ENCODE measurements at regions not wholly inside any gene's neighbourhood (a gene's known extent, or its start where the extent isn't known, plus 50 kb on each side); places are given as distances from the start of the nearest gene placed in this dataset.

GRCh38 chr6:105882828-105883227, 203.3 kb upstream of the PRDM1 start:
- H3K4me3 ChIP-seq: no peak overlapping the region
- no peaks in the 10 kb centered on the region; the same call in 1 of the 2 replicates for H3K27me3 ChIP-seq
- no peaks in the 10 kb centered on the region for H3K9me3 ChIP-seq
- no peak for DNase-seq
- H3K36me3 ChIP-seq: no peaks in the 10 kb centered on the region

GRCh38 chr6:105882121-105882803, 203.9 kb upstream of the PRDM1 start:
- Histone ChIP-seq H3K4me3 (no peak overlapping the region), H3K27me3 (no peaks in the 10 kb centered on the region; the same call in 1 of the 2 replicates), H3K36me3 (no peaks in the 10 kb centered on the region), H3K9me3 (no peaks in the 10 kb centered on the region)
- no peak for DNase-seq

- no peaks in the 10 kb centered on the region for H3K9me3 ChIP-seq
- DNase-seq: no peak
- H3K36me3 ChIP-seq: no peaks in the 10 kb centered on the region
- no peak overlapping the region for H3K4me3 ChIP-seq
- no peaks in the 10 kb centered on the region; the same call in 1 of the 2 replicates for H3K27me3 ChIP-seq
Measured at GRCh38 chr6:105881608-105882007, 204.5 kb upstream of the PRDM1 start.

DNA sequence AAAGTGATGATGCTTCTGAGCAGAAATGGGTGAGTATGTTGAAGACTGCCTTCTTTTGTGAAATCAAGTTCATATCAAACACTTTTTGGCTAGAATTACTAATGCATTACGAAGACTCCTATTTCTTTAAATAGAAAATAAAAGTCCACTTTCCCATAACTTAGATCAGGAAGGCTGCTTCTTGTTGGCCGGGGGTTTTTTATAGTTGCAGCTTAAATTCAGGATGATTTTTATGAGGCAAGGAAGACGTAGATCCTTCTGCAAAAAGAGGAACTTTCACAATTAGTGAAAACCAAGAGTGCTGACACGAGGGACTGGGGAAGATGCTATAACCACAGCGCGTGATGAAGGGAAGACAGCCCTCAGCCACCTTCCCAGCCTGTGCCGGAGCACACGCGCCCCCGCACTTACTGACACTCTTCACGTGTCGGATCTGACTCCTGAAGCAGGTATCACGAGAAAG, 206.1 kb upstream of the PRDM1 start:
- H3K4me3 ChIP-seq: no peak overlapping the region
- H3K36me3 ChIP-seq: no peaks in the 10 kb centered on the region
- no peaks in the 10 kb centered on the region for H3K9me3 ChIP-seq
- DNase-seq: no peak
- H3K27me3 ChIP-seq: no peaks in the 10 kb centered on the region; the same call in 1 of the 2 replicates

GRCh38 chr6:105879146-105879545, 207.0 kb upstream of the PRDM1 start:
- Histone ChIP-seq H3K27me3 (no peaks in the 10 kb centered on the region; the same call in 1 of the 2 replicates), H3K9me3 (no peaks in the 10 kb centered on the region), H3K36me3 (no peaks in the 10 kb centered on the region), H3K4me3 (no peak overlapping the region)
- no peak for DNase-seq

GRCh38 chr6:105875974-105876640, 210.0 kb upstream of the PRDM1 start:
- Histone ChIP-seq H3K36me3 (no peaks in the 10 kb centered on the region), H3K4me3 (no peak overlapping the region), H3K9me3 (no peaks in the 10 kb centered on the region), H3K27me3 (no peaks in the 10 kb centered on the region; the same call in 1 of the 2 replicates)
- no peak for DNase-seq

- H3K27me3 ChIP-seq: no peaks in the 10 kb centered on the region; the same call in 1 of the 2 replicates
- no peaks in the 10 kb centered on the region for H3K9me3 ChIP-seq
- H3K4me3 ChIP-seq: no peak overlapping the region
- no peak for DNase-seq
- no peaks in the 10 kb centered on the region for H3K36me3 ChIP-seq
Measured at GRCh38 chr6:105874835-105875626, 211.1 kb upstream of the PRDM1 start.

GRCh38 chr6:105873799-105874198, 212.3 kb upstream of the PRDM1 start:
- Histone ChIP-seq H3K36me3 (no peaks in the 10 kb centered on the region), H3K27me3 (no peaks in the 10 kb centered on the region), H3K4me3 (no peak overlapping the region), H3K9me3 (no peaks in the 10 kb centered on the region)
- no peak for DNase-seq

DNA sequence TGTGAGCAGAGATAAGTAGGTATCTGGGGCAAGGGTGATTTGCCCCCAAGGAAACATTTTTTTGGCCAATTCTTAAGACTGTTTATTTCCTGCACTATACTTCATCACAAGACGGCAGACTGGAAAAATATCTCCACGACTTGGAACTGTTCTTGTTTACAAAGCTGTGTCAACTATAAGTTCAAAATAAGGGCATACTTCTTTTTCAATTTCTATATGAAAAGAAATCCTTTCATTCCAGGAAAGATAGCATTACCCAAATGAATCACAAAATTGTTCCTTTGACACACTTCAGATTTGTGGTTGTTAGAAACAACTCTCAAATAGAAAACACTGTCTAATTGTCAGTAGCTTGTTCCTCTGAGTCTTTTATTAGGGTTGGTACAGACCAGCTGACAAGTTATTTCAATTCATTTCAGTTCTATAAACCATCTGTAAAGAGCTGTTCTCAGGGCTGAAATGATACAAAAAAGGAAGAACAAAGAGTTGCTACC, 212.9 kb upstream of the PRDM1 start:
- no peaks in the 10 kb centered on the region for H3K9me3 ChIP-seq
- H3K4me3 ChIP-seq: no peak overlapping the region
- DNase-seq: no peak
- no peaks in the 10 kb centered on the region for H3K36me3 ChIP-seq
- H3K27me3 ChIP-seq: no peaks in the 10 kb centered on the region

- no peaks in the 10 kb centered on the region for H3K27me3 ChIP-seq
- no peak for DNase-seq
Measured at GRCh38 chr6:105872249-105872648, 213.9 kb upstream of the PRDM1 start.

DNA sequence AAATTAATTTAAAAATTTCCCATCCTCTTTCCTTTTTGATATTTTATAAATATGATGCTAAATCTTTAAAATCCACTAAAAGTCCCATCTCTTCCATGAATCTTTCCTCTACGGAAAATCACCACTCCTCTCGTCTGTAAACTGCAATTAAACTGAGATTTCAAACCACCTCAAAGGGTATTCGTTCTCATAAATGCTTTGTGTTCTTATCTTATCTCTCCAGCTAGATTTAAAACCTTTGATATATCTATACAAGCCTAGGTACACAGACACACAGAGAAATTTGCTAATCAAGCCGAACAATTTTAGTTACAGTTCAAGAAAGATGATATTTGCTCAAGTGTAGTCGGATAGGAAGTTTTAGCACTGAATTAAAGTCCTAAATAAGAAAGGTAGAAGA, 214.6 kb upstream of the PRDM1 start:
- Histone ChIP-seq H3K27me3 (no peaks in the 10 kb centered on the region), H3K4me3 (no peak overlapping the region), H3K36me3 (no peaks in the 10 kb centered on the region), H3K9me3 (no peaks in the 10 kb centered on the region)
- DNase-seq: no peak

More at GRCh38 chr6:105872249-105872648, 213.9 kb upstream of the PRDM1 start:
- no peaks in the 10 kb centered on the region for H3K36me3 ChIP-seq
- no peak overlapping the region for H3K4me3 ChIP-seq
- no peaks in the 10 kb centered on the region for H3K9me3 ChIP-seq

DNA sequence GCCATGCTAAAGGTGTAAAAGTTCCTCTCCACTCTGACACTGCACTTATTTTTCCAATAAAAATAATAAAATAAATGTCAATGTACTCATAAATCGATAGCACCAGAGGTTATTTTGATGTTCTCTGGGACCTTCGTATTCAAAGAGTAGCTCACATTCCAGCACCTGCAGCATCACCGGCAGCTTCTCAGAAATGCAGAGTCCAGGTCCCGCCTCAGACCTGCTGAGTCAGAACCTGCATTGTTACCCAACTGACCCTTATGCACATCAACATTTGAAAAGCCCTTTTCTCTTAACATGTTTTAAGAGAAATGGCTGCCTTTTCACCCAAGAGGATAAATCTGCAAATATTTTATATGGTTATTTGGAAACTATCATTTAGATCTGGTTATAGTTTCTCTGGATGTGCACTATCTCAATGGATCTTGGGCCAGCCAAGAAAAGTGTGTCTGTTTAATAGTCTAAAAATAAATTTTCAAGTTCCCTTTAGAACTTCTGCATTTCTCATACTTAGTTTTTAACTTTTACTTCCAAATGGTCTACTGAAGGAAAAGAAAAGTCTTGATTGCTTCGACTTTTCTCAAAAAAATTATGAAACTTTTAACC, 216.2 kb upstream of the PRDM1 start:
- Histone ChIP-seq H3K9me3 (no peaks in the 10 kb centered on the region), H3K4me3 (no peak overlapping the region), H3K27me3 (no peaks in the 10 kb centered on the region), H3K36me3 (no peaks in the 10 kb centered on the region)
- no peak for DNase-seq

DNA sequence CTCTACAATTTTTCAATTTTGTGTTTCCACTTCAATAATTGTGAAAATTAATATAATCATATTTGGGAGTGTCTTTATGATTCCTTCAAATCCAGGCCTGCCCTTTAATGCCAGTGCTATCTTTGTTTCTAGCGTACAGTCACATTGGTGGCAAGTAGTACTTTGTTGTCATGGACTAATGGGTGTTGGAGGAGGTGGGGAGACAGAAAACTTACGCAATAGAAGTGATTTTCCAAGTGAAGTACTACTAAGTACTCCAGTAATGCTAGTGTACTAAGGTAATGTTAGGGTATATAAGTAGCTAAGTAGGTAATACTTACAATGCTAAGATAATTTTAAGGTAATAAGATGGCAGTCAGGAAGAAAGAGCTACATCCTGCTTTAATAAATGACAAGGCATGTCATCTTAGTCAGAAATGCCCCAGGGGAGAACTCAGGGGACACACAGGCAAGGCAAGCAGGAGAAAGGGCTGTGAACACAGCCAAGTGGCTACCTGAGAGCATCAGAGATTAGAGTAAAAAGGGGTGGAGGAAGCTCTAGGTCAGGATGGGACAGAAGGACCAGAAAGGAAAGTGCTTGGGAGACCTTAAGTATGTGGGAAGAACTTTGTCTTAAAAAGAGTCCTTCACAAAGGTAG, 217.2 kb upstream of the PRDM1 start:
- Histone ChIP-seq H3K4me3 (no peak overlapping the region), H3K9me3 (no peaks in the 10 kb centered on the region), H3K27me3 (no peaks in the 10 kb centered on the region), H3K36me3 (no peaks in the 10 kb centered on the region)
- DNase-seq: no peak

DNA sequence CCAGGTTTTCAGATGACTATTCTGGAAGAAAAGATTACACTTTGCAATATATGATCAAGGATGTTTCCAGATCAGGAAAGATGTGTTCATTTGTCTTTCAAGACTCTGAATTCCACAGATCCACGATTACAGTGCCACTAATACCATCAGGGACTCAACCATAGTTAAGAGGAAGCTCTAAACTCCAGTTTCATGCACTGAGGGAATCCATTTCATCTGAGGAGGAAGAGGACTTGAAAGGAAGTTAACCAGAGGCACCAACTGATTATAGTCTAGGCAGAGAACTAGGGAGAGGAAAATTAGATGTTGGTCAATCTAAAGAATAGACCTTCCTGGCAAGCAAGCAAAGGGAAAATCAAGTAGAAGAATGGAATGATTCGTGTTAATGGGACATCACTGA, 218.3 kb upstream of the PRDM1 start:
- no peak for DNase-seq
- H3K27me3 ChIP-seq: no peaks in the 10 kb centered on the region
- no peaks in the 10 kb centered on the region for H3K9me3 ChIP-seq
- no peaks in the 10 kb centered on the region for H3K36me3 ChIP-seq
- no peak overlapping the region for H3K4me3 ChIP-seq

DNA sequence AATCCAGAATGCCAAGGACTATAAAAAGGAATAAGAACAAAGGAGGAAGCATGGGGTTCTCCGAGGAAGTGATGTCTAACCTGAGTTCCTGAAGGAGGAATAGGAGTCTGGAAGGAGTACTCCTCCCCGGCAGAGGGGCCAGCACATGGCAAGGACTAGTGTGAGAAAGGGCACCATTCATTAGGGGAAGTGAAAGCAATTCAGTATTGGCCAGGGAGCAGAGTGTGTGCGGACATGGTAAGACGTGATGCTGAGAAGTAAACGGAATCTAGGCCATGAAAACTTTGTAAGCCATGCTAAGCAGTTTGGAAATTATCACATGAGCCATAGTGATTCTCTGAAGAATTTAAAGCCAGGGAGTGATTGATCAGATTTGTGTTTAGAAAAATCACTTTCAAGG, 218.9 kb upstream of the PRDM1 start:
- H3K36me3 ChIP-seq: no peaks in the 10 kb centered on the region
- DNase-seq: no peak
- H3K27me3 ChIP-seq: no peaks in the 10 kb centered on the region
- no peak overlapping the region for H3K4me3 ChIP-seq
- no peaks in the 10 kb centered on the region for H3K9me3 ChIP-seq

DNA sequence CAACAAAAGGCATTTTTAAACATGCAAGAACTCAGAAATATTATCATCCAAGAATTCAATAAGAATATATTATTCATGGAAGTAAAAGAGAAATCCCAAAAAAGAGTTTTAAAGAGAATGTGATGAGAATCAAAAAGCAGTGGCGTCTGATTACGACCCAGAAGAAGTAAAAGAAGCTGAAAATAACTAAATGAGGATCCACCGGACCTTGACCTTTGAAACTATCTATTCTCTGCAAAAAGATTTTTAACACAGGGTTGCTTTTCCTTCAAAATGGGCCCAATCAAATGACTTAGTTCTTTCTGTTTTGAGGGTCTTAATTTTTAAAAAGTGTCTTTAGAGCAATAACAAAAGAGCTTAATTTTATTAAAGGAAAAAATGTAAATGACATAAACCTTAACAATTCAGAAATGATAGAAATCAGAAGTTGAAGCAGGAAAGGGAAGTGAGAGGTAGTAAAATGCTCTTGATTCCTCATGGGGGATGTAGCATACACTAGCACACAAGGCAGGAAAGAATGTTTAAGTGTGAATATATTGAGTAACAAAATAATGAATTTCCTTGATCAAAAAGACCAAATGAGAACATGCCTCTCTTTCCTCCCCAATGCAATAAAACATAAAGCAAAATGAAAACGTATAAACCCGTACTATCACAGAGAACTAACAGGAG, 223.1 kb upstream of the PRDM1 start:
- no peak for DNase-seq
- Histone ChIP-seq H3K9me3 (no peaks in the 10 kb centered on the region), H3K4me3 (no peak overlapping the region)

More for the DNA sequence above, 223.1 kb upstream of the PRDM1 start:
- H3K36me3 ChIP-seq: no peaks in the 10 kb centered on the region
- no peaks in the 10 kb centered on the region for H3K27me3 ChIP-seq
